ENCODE measurements at regions not wholly inside any gene's neighbourhood (a gene's known extent, or its start where the extent isn't known, plus 50 kb on each side); places are given as distances from the start of the nearest gene placed in this dataset.

DNA sequence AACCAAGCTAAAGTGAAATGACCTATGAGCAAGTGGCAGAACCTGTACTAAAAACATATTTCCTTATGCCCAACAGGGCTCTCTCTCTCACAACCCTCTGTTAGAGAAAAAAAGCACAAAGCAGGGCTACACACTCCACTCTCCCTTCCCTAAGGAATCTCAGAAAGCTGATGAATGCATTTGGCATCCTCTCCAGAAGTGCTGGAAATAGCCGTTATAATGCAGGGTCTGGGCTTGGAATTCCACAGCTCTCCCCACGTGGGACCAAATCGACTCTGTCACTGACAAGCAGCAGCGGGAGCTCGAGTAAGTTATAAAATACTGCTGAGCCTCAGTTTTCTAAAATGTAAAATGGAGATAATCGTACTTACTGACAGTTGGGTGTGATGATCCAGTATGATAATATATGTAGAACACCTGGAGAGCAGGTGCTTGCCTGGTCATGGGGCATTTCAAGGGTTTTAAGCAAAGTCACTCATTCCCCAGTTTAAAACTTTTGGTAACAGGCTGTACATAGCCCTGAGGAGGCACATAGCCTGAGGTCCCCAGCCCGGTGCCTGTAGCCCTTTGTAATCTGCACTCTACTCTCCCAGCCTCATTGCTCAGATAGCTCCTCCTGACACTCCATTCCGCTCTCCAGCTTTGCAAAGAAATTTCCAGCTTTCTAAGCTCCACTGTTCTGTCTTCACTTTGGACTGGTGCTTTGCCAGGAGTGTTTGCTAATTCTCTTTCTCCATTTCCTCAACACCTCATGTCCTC, 175.6 kb upstream of the DAB1 start:
- H2AFZ ChIP-seq (ENCODE audit: low read depth) = no peak overlapping the region
- 45% methylated on average over 8 of the region's 8 CpGs for WGBS (ENCODE audit: low lambda C conversion rate)
- no peak for DNase-seq
- H3K4me3 ChIP-seq (ENCODE audit: low read depth in 2 of 2, low read length in 1 of 2) = no peak overlapping the region
- no peaks in the 10 kb centered on the region for H3K36me3 ChIP-seq (replicated peaks in 1 of 2; ENCODE audit: control insufficient read depth in 1 of 2, insufficient read depth in 2 of 2, low read length in 1 of 2)
- no peak overlapping the region for H3K9ac ChIP-seq
- TF ChIP-seq, protein P1, sequence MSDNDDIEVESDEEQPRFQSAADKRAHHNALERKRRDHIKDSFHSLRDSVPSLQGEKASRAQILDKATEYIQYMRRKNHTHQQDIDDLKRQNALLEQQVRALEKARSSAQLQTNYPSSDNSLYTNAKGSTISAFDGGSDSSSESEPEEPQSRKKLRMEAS (IDR thresholded peaks at IDR 0.05; ENCODE audit: low read depth) = peak; percentile 31; the same call in 1 of the 2 replicates
- TF ChIP-seq TCF12 (IDR thresholded peaks at IDR 0.05) (peak; percentile 29; the same call in 1 of the 2 replicates), MEF2A (IDR thresholded peaks at IDR 0.05; ENCODE audit: borderline replicate concordance, low read depth) (0 out of 2 replicates have a peak, but pooled peaks have one; percentile 13), TEAD4 (IDR thresholded peaks at IDR 0.05; ENCODE audit: borderline replicate concordance, insufficient read depth) (peak; percentile 29; the same call in 1 of the 2 replicates), NRF1 (IDR thresholded peaks at IDR 0.05; ENCODE audit: low read depth, low read length) (no peak)
- H4K20me1 ChIP-seq (ENCODE audit: insufficient read depth) = no peaks in the 10 kb centered on the region
- no peaks in the 10 kb centered on the region; a peak in 1 of 4 replicates for H3K4me1 ChIP-seq (ENCODE audit: control insufficient read depth in 1 of 2, insufficient read depth in 2 of 2, low read depth in 1 of 2, low read length in 1 of 2)
- H3K79me2 ChIP-seq (ENCODE audit: insufficient read depth) = no peaks in the 10 kb centered on the region
- no peaks in the 10 kb centered on the region for H3K27me3 ChIP-seq (ENCODE audit: insufficient read depth)
- ChIA-PET CTCF (interaction anchor here (1.1 kb wide), 1 partner anchor 21 kb away, joined by 4 read pairs; no protein-coding TSS in a partner anchor), POLR2A (interaction anchor here (0.6 kb wide), 1 partner anchor 9 kb away, joined by 3 read pairs; no protein-coding TSS in a partner anchor)
- H3K4me2 ChIP-seq = no peak overlapping the region
- H3K27ac ChIP-seq (ENCODE audit: low read depth in 2 of 2, low read length in 1 of 2) = peak overlapping the region in 1 of 2 experiments; percentile 50; a peak in 1 of 4 replicates
- H3K9me2 ChIP-seq = no peaks in the 10 kb centered on the region
- no peaks in the 10 kb centered on the region for H3K9me3 ChIP-seq
- no peaks in the 10 kb centered on the region for H3F3A ChIP-seq (replicated peaks; ENCODE audit: insufficient read depth)

DNA sequence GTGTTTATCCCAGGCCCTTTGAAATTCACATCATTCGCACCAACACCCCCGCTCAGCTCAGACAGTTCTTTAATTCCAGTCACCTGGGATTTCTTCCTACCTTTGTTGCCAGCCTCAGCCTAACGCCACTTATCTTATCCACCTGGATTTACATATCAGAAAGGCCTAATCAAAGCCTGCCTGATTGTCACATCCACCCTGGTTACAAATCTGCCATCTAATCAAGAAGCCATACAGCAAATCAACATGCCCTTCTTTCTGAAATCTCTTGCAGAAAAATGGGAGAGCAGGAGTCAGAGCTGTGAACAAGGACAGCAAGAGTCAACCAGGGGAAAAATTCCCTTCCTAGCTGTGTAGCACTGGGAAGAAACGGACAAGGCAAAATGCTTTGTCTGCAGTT, 173.2 kb upstream of the DAB1 start:
- Histone ChIP-seq H3K36me3 (replicated peaks in 1 of 2; ENCODE audit: control insufficient read depth in 1 of 2, insufficient read depth in 2 of 2, low read length in 1 of 2) (no peaks in the 10 kb centered on the region), H3K9me3 (no peaks in the 10 kb centered on the region), H3K9ac (no peak overlapping the region), H3K4me1 (ENCODE audit: control insufficient read depth in 1 of 2, insufficient read depth in 2 of 2, low read depth in 1 of 2, low read length in 1 of 2) (no peaks in the 10 kb centered on the region; a peak in 2 of 4 replicates), H3K4me3 (ENCODE audit: low read depth in 2 of 2, low read length in 1 of 2) (no peak overlapping the region), H3F3A (replicated peaks; ENCODE audit: insufficient read depth) (no peaks in the 10 kb centered on the region), H3K9me2 (no peaks in the 10 kb centered on the region), H2AFZ (ENCODE audit: low read depth) (no peak overlapping the region), H3K79me2 (ENCODE audit: insufficient read depth) (no peaks in the 10 kb centered on the region), H3K27me3 (ENCODE audit: insufficient read depth) (no peaks in the 10 kb centered on the region), H3K4me2 (no peak overlapping the region), H3K27ac (ENCODE audit: low read depth in 2 of 2, low read length in 1 of 2) (no peak overlapping the region), H4K20me1 (ENCODE audit: insufficient read depth) (no peaks in the 10 kb centered on the region)
- TF ChIP-seq, protein P2, sequence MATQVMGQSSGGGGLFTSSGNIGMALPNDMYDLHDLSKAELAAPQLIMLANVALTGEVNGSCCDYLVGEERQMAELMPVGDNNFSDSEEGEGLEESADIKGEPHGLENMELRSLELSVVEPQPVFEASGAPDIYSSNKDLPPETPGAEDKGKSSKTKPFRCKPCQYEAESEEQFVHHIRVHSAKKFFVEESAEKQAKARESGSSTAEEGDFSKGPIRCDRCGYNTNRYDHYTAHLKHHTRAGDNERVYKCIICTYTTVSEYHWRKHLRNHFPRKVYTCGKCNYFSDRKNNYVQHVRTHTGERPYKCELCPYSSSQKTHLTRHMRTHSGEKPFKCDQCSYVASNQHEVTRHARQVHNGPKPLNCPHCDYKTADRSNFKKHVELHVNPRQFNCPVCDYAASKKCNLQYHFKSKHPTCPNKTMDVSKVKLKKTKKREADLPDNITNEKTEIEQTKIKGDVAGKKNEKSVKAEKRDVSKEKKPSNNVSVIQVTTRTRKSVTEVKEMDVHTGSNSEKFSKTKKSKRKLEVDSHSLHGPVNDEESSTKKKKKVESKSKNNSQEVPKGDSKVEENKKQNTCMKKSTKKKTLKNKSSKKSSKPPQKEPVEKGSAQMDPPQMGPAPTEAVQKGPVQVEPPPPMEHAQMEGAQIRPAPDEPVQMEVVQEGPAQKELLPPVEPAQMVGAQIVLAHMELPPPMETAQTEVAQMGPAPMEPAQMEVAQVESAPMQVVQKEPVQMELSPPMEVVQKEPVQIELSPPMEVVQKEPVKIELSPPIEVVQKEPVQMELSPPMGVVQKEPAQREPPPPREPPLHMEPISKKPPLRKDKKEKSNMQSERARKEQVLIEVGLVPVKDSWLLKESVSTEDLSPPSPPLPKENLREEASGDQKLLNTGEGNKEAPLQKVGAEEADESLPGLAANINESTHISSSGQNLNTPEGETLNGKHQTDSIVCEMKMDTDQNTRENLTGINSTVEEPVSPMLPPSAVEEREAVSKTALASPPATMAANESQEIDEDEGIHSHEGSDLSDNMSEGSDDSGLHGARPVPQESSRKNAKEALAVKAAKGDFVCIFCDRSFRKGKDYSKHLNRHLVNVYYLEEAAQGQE (IDR thresholded peaks at IDR 0.05; ENCODE audit: low read depth, low read length) = no peak
- no peak for TF ChIP-seq NRF1 (IDR thresholded peaks at IDR 0.05; ENCODE audit: low read depth, low read length)
- TF ChIP-seq CHD2 (IDR thresholded peaks at IDR 0.05; ENCODE audit: low read length, partially characterized antibody) = no peak
- TF ChIP-seq, protein P3, sequence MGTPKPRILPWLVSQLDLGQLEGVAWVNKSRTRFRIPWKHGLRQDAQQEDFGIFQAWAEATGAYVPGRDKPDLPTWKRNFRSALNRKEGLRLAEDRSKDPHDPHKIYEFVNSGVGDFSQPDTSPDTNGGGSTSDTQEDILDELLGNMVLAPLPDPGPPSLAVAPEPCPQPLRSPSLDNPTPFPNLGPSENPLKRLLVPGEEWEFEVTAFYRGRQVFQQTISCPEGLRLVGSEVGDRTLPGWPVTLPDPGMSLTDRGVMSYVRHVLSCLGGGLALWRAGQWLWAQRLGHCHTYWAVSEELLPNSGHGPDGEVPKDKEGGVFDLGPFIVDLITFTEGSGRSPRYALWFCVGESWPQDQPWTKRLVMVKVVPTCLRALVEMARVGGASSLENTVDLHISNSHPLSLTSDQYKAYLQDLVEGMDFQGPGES (IDR thresholded peaks at IDR 0.05; ENCODE audit: low read depth, low read length) = no peak
- TF ChIP-seq, protein P4, sequence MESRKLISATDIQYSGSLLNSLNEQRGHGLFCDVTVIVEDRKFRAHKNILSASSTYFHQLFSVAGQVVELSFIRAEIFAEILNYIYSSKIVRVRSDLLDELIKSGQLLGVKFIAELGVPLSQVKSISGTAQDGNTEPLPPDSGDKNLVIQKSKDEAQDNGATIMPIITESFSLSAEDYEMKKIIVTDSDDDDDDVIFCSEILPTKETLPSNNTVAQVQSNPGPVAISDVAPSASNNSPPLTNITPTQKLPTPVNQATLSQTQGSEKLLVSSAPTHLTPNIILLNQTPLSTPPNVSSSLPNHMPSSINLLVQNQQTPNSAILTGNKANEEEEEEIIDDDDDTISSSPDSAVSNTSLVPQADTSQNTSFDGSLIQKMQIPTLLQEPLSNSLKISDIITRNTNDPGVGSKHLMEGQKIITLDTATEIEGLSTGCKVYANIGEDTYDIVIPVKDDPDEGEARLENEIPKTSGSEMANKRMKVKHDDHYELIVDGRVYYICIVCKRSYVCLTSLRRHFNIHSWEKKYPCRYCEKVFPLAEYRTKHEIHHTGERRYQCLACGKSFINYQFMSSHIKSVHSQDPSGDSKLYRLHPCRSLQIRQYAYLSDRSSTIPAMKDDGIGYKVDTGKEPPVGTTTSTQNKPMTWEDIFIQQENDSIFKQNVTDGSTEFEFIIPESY (IDR thresholded peaks at IDR 0.05; ENCODE audit: borderline replicate concordance, low read depth) = no peak
- TF ChIP-seq SMC3 (IDR thresholded peaks at IDR 0.05; ENCODE audit: low read depth, low read length) = no peak
- TF ChIP-seq, protein P1 (IDR thresholded peaks at IDR 0.05; ENCODE audit: low read depth) = no peak
- ChIA-PET CTCF (interaction anchor here (1.0 kb wide), 1 partner anchor 22 kb away, joined by 3 read pairs; no protein-coding TSS in a partner anchor), POLR2A (no interaction called here)
- 66% methylated on average over 4 of the region's 4 CpGs for WGBS (ENCODE audit: low lambda C conversion rate)
- DNase-seq = no peak

All from SK-N-SH (cell line).